BJ (cell line): ENCODE measurements at regions not wholly inside any gene's neighbourhood (a gene's known extent, or its start where the extent isn't known, plus 50 kb on each side); places are given as distances from the start of the nearest gene placed in this dataset.

Experiments used
- CTCF ChIA-PET: fragments of 350-600 bp; formaldehyde crosslinking; extraction: SDS; loops from one replicate; lab custom pipeline; 2021; ENCODE audit warnings: antibody characterized with exemption, inconsistent platforms; lab: Yijun Ruan, JAX
- POLR2A ChIA-PET: fragments of 300-600 bp; sonication (Branson Sonifier 250); formaldehyde crosslinking; extraction: SDS; loops from one replicate; lab custom pipeline; 2021; ENCODE audit warnings: antibody characterized with exemption; lab: Charles Lee
- DNase-seq: peaks from one replicate; pipeline ENCODE4 v3.0.0-alpha.2; 2011; ENCODE audit warnings: low read depth
- H3K27me3 ChIP-seq: 2 replicates; pipeline ENCODE4 v1.6.0; 2011; ENCODE audit warnings: low read length; ENCODE audit not compliant: control insufficient read depth, insufficient read depth
- H3K36me3 ChIP-seq: 2 replicates; pipeline ENCODE4 v1.5.1; 2011; ENCODE audit warnings: low read length; ENCODE audit not compliant: control insufficient read depth, insufficient read depth
- H3K4me3 ChIP-seq: 2 replicates; pipeline ENCODE4 v1.5.1; 2011; ENCODE audit warnings: low read depth, mild to moderate bottlenecking, control low read depth, low read length
- CTCF ChIP-seq: IDR thresholded peaks from 2 replicates; pipeline ENCODE4 v1.5.1; 2011; ENCODE audit warnings: low read depth, mild to moderate bottlenecking, control low read depth, inconsistent platforms, low read length, moderate library complexity; ENCODE audit not compliant: insufficient read depth

- Histone ChIP-seq H3K27me3 (no peaks in the 10 kb centered on the region), H3K4me3 (no peak overlapping the region), H3K36me3 (no peaks in the 10 kb centered on the region)
- no peak for TF ChIP-seq CTCF
- ChIA-PET CTCF (no interaction called here), POLR2A (no interaction called here)
- no peak for DNase-seq
These were observed 97.3 kb downstream of the PCDH7 start for GRCh38 chr4:30817447-30817846.

- ChIA-PET POLR2A (no interaction called here), CTCF (no interaction called here)
- no peak overlapping the region for H3K4me3 ChIP-seq
- no peaks in the 10 kb centered on the region for H3K27me3 ChIP-seq
- no peaks in the 10 kb centered on the region for H3K36me3 ChIP-seq
- DNase-seq, result no peak
- TF ChIP-seq CTCF, result no peak
These were observed 98.4 kb downstream of the PCDH7 start for GRCh38 chr4:30818541-30818940.

- H3K4me3 ChIP-seq, result no peak overlapping the region
- POLR2A ChIA-PET, result no interaction called here
- no peak for DNase-seq
- CTCF ChIA-PET, result interaction anchor here (0.9 kb wide), 1 partner anchor 8 kb away, joined by 5 read pairs; no protein-coding TSS in a partner anchor
- H3K36me3 ChIP-seq, result no peaks in the 10 kb centered on the region
- no peaks in the 10 kb centered on the region for H3K27me3 ChIP-seq
- no peak for TF ChIP-seq CTCF
These were observed 101.1 kb downstream of the PCDH7 start for GRCh38 chr4:30821275-30821674.

- POLR2A ChIA-PET, result no interaction called here
- no peak overlapping the region for H3K4me3 ChIP-seq
- DNase-seq, result no peak
- CTCF ChIA-PET, result interaction anchor here (0.9 kb wide), 1 partner anchor 9 kb away, joined by 5 read pairs; no protein-coding TSS in a partner anchor
- H3K36me3 ChIP-seq, result no peaks in the 10 kb centered on the region
- H3K27me3 ChIP-seq, result no peaks in the 10 kb centered on the region
- no peak for TF ChIP-seq CTCF
These were observed 101.9 kb downstream of the PCDH7 start for GRCh38 chr4:30821859-30822612.

- H3K27me3 ChIP-seq, result no peaks in the 10 kb centered on the region
- DNase-seq, result no peak
- no peak overlapping the region for H3K4me3 ChIP-seq
- POLR2A ChIA-PET, result no interaction called here
- no peak for TF ChIP-seq CTCF
- CTCF ChIA-PET, result no interaction called here
- no peaks in the 10 kb centered on the region for H3K36me3 ChIP-seq
These were observed 102.9 kb downstream of the PCDH7 start for GRCh38 chr4:30822911-30823551.
